ENCODE measurements at regions not wholly inside any gene's neighbourhood (a gene's known extent, or its start where the extent isn't known, plus 50 kb on each side); places are given as distances from the start of the nearest gene placed in this dataset.

DNA sequence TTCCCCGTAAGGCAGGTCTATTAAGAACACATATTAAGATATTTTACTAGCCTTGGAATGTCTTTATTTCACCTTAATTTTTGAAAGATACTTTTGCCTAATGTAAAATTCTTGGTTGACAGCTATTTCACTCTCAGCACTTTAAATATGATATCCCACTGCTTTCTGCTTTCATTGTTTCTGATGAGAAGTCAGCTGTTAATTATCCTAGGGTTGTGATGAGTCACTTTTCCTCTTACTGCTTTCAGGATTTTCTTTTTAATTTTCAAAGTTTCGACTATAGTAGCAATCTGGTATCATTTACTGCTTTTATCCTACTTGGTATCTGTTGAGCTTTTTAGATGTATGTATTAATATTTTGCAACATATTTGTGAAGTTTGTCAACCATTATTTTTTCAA lies 578.9 kb upstream of the ATP2B1 start:
- no peak for DNase-seq (ENCODE audit: low read depth in 4 of 4, low spot score in 3 of 4)

DNA sequence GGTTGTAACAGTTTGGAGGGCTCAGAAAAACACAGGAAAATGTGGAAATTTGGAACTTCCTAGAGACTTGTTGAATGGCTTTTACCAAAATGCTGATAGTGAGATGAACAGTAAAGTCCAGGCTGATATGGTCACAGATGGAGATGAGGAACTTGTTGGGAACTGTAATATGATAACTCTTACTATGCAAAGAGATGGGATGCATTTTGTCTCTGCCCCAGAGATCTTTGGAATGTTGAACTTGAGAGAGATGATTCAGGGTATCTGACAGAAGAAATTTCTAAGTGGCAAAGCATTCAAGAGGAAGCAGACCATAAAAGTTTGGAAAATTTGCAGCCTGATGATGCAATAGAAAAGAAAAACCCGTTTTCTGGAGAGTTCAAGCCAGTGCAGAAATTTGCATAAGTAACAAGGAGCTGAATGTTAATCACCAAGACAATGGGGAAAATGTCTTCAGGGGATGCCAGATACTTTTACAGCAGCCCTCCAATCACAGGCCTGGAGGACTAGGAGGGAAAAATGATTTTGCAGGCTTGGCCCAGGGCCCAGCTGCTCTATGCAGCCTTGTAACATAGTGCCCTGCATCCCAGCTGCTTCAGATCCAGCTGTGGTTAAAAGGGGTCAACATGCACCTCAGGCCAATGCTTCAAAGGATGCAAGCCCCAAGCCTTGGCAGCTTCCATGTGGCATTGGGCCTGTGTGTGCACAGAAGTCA lies 572.7 kb upstream of the ATP2B1 start:
- DNase-seq (ENCODE audit: low read depth in 4 of 4, low spot score in 3 of 4) = no peak

DNA sequence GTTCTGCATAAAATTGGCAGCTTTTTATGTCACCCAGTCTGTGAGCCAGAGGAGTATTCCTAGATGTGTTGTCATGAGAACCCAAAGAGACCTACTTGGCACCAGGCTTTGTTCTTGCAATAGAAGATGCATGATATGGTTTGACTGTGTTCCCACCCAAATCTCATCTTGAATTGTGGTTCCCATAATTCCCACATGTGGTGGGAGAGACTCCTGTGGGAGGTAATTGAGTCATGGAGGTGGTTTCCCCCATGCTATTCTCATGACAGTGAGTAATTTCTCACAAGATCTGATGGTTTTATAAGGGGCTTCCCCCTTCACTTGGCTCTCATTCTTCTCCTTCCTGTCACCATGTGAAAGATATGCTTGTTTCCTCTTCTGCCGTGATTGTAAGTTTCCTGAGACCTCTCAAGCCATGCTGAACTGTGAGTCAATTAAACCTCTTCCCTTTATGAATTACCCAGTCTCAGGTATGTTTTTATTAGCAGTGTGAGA lies 572.0 kb upstream of the ATP2B1 start:
- no peak for DNase-seq (ENCODE audit: low read depth in 4 of 4, low spot score in 3 of 4)

DNA sequence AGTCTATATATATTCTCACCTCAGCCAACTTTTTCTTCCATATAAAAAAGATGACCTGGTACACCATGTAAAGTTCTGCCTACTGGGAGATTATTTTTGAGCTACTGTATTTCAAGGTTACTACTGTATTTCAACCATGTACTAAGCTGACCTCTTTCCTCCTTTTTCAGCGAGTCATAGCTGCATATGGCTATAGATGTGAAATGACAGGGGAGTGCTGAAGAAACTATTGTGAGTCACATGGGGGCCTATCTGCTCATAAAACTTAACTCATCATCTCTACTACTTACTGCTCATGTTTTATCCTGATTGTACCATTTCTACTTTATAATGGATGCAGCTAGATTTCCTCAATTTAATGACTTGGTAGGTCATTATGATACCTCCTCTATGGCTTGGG lies 571.4 kb upstream of the ATP2B1 start:
- no peak for DNase-seq (ENCODE audit: low read depth in 4 of 4, low spot score in 3 of 4)

DNA sequence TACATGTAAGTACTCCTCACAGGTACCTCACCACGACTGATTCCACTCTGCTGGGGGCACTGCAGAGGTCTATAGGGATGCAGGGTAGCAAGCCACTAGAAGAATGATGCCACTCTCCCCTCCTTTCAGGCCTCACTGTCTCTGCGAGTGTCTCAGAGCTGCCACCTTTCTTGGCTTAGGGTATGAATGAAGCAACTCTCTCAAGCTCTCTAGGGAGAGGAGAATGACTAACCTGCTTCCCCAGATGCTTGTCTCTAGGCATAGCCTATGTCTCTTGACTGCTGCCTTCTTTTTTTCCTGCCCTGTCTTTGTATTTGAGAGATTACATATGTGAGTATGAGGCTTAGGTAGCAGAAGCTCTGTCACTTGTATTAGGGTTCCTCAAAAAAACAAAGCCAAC lies 566.5 kb upstream of the ATP2B1 start:
- no peak for DNase-seq (ENCODE audit: low read depth in 4 of 4, low spot score in 3 of 4)

DNA sequence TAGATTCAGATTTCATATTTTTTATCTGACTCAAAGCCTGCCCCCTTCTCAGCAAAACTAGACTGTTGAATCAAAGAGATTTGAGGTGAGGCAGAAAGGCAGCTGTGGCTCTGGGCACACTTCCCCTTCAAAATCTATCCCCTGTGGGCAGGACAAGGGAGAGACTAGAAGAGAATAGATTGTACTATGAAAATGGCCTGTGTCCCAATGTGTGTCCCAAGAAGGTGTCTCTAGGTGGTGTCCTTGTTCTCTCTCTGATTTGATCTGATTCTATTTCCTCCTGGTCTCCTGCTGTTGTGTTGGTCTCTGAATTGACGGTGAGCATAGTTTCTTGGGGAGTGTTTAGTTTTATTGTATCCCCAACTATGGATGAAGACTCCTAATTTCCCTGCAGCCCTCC lies 565.8 kb upstream of the ATP2B1 start:
- DNase-seq (ENCODE audit: low read depth in 4 of 4, low spot score in 3 of 4) = no peak

DNA sequence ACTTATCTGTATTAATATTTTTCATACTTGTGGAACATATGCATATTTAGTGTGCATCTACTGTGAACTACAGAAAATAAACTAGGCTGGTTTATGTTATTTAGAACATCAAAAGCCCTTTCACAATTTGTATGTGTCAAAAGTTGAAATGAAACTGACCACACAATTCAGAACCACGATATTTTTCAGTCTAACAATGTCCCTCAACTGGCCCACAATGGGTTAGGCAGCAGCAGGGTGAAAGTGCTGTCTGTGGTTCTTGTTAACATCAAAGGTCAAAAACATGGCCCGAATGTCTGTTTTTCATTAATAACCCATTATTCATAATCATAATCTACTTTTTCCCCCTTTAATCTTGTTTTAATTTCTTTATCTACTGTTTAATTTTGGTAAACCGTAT lies 559.9 kb upstream of the ATP2B1 start:
- no peak for DNase-seq (ENCODE audit: low read depth in 4 of 4, low spot score in 3 of 4)

DNA sequence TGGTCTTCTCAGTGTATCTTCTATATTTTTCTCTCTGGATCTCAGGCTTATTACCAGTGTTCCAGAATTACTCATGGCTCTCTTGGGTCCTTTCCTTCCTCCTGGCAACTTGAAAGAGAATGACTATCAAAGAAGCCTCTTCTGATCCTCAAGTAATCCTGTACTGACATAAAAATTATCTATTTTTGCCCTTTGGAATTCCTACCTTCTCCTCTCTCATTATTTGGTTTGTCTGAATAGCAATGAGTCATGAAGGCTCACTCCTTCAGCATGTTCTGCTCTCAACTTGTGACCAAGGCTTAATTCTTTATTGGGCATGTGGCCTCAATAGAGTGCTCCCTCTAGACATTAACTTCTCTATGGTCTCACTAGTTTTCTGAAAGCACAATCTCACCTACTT lies 553.6 kb upstream of the ATP2B1 start:
- no peak for DNase-seq (ENCODE audit: low read depth in 4 of 4, low spot score in 3 of 4)

DNA sequence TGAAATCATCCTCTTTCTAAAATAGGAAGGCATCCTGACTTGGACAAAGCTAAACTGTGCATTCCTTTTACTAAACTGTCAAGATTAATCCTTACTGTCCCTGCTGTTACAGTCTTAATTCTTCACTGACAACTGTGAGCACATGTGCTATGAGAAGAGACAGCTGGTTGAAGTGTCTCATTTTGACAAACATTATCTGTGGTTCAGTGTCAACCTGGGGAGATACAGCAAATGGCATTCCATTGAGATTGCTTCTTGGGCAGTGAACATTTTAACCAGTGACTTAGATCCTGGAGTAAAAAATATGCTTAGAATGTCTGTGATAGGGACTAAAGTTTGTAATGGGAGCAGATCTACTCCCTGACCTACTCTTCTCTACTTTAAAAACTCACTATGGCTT lies 552.6 kb upstream of the ATP2B1 start:
- DNase-seq (ENCODE audit: low read depth in 4 of 4, low spot score in 3 of 4) = no peak

DNA sequence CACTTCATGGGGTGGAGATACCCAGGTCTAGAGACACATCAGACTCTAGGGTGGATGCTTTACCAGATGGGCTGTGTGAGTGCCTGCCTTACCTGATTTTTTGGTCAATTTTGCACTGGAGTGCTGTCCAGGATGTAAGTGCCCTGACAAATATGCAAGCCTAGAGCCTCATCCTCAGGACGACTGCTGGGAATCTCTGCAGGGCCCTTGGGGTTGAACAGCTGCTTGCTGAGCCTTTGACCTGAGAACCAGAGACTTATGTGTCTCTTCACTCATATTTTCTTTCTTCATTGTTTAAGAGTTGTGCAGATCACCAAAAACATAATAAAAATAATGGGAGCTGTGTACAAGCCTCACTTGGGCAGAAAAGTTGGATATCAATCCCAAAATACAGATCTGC lies 551.5 kb upstream of the ATP2B1 start:
- DNase-seq (ENCODE audit: low read depth in 4 of 4, low spot score in 3 of 4) = no peak

DNA sequence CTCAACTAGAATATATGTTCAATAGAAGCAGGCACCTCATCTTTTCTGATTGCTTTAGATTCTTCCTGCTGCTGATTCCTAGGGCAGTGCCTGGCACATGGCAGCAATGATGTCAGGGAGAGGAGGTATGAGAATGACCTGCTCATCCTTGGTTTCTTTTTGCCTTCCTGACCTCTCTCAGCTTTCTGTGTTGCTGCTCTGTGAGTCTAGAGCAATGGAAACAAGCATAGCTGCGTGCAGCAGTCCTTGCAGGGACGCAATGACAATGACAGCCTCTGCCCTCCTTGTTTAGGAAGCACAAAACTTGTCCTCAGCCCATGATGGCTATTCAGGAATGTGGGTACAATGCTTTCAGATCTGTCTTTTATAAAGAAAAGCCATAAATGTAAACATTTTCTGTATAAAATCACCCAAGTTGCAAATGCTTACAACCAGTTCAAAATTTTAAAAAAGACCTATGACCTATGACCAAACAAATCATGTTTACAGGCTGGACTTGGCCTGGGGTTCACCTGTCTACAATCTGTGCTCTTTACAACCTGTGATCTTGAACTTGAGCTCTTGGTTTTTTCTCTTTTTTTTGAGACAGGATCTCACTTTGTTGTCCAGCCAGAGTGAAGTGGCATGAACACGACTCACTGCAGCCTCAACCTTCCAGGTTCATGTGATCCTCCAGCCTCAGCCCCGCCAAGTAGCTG lies 549.4 kb upstream of the ATP2B1 start:
- no peak for DNase-seq (ENCODE audit: low read depth in 4 of 4, low spot score in 3 of 4)

DNA sequence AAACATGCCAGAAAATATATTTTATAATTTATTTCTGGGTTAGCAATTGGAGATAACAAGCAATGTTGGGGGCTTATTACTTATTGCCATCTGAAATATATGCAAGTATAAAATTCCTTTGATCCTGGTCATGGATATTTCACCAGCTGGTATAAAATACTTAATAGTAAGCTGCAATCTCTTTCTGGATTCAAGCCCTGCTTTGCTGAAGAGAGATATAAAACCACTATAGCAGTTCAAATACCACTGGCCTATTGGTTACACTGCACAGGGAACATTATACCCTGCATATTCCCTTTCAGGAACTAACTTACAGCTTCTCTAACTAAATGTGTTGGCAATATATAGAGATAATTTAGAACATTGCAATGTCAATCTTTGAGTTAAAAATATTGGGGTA lies 546.2 kb upstream of the ATP2B1 start:
- no peak for DNase-seq (ENCODE audit: low read depth in 4 of 4, low spot score in 3 of 4)

DNA sequence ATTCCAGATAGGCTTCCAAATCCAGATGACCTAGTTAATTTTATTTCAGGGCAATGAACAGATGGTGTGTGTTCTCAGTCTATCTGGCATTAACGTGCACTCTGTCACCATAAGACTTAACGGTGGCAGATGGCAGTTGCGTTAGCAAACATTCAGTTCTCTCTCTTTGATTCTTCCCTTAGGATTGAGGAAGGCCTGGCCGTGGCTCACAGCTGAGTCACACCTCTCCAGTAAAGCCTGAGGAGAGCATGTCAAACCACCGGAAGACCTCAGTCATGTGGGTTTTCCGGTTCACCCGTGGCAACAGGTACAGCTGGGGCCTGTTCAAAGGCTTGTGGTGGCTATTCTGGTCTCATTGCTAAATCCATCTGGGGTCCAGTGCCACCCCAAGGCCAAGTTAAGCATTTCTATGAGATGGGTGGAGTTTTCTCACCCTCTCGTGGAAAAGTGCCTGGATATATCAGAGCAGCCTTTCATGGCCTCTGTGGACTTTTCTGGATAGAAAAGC lies 545.1 kb upstream of the ATP2B1 start:
- no peak for DNase-seq (ENCODE audit: low read depth in 4 of 4, low spot score in 3 of 4)

DNA sequence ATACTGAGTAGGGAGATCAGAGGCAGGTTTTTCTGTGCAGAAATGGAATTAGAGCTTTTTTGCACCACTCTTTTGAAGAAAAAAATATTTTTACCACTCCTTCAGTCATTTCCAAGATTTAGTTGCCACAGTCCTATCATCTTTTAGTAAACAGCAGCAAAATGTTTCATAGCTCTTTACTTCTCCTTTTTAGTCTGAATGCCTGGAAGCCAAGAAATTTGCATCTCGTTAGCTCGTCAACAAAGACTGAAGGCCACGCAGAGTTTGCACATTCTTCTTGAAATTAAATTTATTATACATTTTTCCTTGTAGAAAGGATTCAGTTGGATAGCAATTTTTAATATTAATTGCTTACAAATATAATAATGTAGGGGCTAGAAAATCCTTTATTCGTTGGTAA lies 544.5 kb upstream of the ATP2B1 start:
- DNase-seq (ENCODE audit: low read depth in 4 of 4, low spot score in 3 of 4) = no peak

DNA sequence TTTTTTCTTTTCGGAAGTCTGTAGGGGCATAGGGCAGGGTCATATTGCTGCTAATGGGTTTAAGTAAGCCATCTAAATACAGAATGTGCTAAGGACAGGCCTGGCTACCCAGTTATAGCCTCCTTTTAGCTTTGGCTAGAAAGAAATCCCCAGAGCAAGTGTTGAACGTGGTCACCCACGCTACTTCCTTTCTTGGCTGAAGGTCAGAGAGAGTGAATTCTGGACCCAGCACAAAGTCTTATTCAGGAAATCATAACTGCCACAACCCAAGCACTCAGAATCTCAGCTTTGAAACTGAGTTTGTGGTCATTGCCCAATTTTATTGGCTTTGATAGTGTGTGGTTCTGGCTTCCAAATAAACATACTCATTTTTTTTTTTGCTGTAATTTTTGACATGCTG lies 542.1 kb upstream of the ATP2B1 start:
- no peak for DNase-seq (ENCODE audit: low read depth in 4 of 4, low spot score in 3 of 4)

DNA sequence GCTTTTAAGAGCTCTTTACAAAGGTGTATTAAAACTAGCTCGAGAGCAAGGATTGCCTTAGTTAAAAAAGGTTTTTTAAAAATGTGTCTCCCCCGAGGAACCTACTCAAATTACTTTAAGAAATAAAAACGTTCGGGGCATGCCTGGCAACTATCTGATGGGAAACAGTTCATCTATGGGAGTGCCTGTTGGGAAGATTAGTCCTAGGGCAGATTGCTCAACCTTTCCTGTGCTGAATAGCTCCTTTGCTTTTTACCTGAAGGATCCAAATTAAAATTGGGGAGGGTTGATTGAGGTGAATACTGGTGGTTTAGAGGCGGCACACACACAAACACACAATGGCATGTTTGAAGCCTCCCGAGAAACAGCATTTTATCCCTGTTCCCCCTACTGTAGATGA lies 541.4 kb upstream of the ATP2B1 start:
- no peak for DNase-seq (ENCODE audit: low read depth in 4 of 4, low spot score in 3 of 4)

DNA sequence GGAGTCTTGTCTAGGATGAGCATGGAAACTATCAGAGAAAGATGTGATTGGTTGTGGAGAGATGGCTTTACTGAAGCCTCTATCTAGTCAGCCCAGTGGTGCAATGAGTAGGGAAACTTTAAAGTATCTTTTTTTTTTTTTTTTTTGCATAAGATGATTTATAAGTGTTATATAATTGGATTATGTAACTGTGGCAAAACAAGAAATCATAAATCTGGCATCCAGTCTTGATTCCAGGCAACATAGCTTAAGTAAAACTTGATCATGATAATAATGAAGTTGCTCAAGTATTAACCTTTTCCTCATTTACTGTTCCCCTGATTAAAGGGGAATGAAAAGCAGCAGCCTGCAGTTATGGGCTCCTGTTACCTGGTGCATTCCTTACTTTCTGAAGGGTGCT lies 538.0 kb upstream of the ATP2B1 start:
- no peak for DNase-seq (ENCODE audit: low read depth in 4 of 4, low spot score in 3 of 4)

DNA sequence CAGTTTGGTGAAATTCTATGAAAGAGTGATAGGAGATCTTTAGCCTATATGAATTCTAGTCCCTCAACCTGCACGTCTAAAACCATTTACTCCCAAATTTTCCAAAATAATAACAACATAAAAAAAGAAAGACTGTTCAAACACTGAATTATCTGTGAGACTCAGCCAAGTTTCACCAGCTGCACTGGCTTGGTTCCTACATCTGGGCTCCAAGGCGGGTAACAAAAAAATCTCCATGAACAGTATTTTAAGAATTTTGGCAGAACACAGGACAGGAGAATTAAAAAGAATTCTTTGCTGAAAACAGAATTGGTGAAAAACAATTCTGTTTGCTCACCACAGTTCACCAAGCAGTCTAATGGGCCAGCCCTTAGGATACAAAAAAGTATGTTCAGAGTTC lies 536.8 kb upstream of the ATP2B1 start:
- DNase-seq (ENCODE audit: low read depth in 4 of 4, low spot score in 3 of 4) = no peak

DNA sequence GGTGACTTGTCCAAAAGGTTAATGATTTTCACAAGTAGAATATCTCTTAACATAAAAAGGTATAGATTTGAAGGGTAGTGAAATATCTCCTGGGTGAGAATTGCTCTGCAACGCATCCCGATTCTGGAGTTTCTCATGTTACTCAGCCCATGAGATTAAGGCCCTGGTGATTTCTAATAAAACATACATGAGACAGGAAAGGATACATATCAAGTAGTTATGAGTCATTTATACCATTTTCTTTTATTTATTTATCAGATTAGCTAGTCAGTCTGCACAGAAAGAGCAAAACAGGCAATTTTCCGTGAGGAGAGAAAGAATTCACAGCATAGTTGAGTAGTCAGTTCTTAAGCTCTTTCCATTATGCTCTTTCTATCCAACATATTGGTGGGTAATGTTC lies 535.6 kb upstream of the ATP2B1 start:
- DNase-seq (ENCODE audit: low read depth in 4 of 4, low spot score in 3 of 4) = no peak

DNA sequence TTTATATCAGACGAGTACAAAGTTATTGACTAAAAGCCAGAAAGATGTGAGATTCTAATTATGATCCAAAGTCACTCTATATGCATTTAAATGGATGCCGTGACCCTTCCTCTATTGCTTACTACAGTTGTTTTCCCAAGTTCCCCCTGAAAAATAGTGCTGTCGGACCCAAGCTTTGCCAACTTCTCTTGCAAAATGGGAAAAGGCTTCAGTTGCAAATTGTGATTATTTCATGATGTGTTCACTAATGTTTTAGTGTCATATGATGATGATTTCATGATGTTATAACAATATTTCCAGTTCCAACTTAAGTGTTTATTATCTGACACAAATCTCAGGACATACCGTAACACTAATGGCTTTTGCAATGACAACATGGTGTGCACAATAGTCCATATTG lies 534.6 kb upstream of the ATP2B1 start:
- DNase-seq (ENCODE audit: low read depth in 4 of 4, low spot score in 3 of 4) = no peak

DNA sequence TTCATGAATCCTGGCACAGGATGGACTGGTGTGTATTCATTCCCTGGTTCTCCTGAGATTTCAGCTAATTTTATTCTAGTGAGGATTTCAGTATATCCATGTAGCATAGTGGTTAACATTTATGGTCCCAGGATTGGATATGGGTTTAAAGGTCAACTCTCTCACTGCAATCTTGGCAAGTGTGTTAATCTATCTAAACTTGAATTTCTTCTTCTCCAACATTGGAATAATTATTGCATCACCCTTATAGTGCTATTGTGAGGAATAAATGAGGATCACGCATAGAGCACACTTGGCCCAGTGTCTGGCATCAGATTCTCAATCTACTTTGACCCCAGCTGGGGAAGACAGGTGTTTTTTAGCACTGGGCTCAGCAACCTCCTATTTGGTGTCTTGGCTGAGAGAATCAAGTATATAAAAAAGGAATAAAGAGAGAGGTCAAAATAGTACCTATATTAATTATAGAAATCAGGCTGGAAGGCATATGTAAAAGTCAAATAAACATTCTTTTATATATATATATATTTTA lies 531.2 kb upstream of the ATP2B1 start:
- DNase-seq (ENCODE audit: low read depth in 4 of 4, low spot score in 3 of 4) = no peak

DNA sequence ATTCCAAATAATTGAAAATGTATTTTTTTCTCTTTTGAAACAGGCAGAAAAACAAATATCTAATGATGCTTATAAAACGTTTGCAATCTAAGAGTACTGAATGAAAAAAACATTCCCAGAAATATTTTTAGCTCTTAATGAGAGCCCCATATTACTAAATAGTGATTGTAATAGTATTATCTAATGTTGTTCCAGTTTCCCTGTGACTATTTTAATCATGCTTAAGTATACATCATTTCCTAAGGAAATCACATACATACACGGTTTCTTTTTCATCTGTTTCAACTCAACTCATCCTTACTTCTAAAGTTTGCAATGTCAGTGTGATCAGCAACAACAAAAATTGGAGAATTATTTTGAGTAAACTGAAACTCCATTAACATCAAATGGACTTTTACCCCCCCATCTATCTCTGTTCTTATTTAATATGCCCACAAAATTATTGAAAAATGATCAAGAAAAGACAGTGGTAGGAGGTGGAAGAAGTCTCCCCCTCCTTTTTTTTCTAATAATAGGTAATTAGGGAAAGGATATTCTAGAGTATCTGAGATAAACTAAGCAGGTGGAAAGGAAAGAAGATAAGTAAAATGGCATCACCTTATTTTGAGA lies 530.1 kb upstream of the ATP2B1 start:
- DNase-seq (ENCODE audit: low read depth in 4 of 4, low spot score in 3 of 4) = no peak

Data from right renal pelvis (tissue), 4 donors.